AG08395 (cell line): ENCODE measurements at regions not wholly inside any gene's neighbourhood (a gene's known extent, or its start where the extent isn't known, plus 50 kb on each side); places are given as distances from the start of the nearest gene placed in this dataset.
"Not testable (repeated sequence)": the region's sequence is repeated elsewhere in the genome, so short reads cannot be mapped to it uniquely, and the experiment has no call there.

Source experiments
- DNase-seq: peaks from one replicate; pipeline ENCODE4 v3.0.0; 2012; ENCODE audit warnings: mixed read lengths, low spot score

GRCh38 chr6:134394905-134395304 lies 77.0 kb upstream of the SGK1 start:
- DNase-seq: no peak

DNA sequence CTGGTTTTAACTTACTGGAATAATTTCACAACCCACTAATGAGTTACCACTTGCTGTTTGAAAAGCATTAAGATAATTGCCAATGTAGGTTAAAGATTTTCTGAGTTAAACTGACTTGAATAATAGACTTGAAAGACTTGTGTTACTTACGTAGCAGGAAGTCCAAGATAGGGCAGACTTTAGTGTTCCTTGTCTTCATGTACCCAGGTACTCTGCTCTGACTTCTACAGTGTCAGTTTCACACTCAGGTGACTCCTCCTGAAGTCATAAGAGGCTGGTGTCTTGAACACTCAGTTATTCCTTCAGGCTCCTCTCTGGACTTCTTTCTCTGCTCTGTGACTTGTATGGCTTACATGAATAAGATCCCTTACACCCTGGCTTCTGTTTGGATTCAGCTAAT lies 76.3 kb upstream of the SGK1 start:
- no peak for DNase-seq

- no peak for DNase-seq
These were observed 73.3 kb upstream of the SGK1 start for GRCh38 chr6:134391205-134391604.

DNA sequence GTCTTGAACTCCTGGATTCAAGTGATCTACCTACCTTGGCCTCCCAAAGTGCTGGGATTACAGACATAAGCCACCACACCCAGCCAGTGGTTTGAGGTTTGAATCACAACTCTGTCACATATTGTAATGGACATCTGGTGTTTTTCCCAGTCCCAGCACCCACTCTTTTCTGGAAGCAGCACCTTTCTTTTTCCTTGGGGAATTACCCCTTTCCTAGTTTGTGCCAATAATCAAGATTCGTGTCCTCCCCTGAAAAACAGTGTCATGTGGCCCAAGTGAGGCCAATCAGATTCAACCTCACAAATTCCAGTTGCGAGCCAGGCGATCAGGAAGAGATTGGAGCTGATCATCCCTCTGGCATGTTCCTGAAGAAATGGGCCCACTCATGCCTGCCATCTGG lies 71.7 kb upstream of the SGK1 start:
- DNase-seq: no peak

DNA sequence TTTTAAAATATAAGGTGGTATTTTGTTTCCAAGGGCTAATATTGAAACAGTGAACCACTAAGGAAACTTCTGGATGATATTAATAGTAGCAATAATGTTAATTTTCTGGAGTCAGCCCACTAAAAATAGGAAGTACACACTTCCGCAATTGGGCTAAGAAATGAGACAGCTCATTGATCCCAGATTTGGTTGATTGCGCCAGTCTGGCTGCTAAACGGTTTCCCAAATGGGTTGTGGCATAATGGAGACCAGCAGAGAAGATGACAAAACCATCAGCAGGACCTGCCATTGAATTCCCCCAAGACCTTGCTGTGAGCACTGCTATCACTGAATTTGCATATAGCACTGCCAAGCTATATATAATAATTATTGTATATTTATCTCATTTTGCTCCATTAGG lies 71.2 kb upstream of the SGK1 start:
- DNase-seq: no peak

- DNase-seq: not testable (repeated sequence)
These were observed 68.6 kb upstream of the SGK1 start for GRCh38 chr6:134386482-134386881.

DNA sequence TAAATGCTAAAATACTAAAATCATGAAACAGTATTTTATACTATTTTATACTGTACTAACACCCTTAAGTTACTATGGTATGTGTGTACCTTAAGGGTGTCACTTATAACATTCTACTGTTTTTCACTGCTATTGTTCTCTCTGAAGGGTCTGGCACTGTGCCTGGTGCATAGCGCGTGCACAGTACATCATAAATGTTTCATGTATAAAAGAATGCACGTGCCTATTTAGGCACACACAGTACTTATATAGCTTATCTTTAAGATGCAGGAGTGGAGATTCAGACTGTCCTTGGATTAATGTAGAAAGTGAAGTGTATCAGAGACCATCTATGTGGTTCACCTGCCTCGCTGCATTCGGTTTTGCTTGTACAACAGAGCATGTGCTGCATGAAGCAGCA lies 64.0 kb upstream of the SGK1 start:
- DNase-seq: no peak

DNA sequence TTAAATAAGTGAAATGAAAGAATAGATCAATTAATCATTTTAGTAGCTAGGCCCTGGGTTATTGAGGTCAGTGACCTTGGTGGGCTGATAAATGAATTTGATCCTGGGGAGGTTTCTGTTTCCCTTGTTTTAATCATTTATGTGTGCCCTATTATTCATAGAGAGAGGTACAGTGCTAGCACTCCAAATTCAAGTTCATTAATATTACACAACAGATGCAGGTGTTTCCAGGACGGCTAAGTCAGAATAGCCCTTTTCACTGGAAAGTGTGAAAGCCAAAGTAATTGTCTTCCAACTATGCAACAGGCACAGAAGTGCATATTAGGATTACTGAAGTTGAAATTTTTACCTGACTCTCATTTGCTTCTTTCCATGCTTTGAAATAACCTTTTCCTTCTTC lies 61.7 kb upstream of the SGK1 start:
- no peak for DNase-seq

- no peak for DNase-seq
These were observed 61.2 kb upstream of the SGK1 start for GRCh38 chr6:134379076-134379475.

GRCh38 chr6:134378426-134378825 lies 60.5 kb upstream of the SGK1 start:
- DNase-seq: no peak

- DNase-seq: no peak
These were observed 58.9 kb upstream of the SGK1 start for GRCh38 chr6:134376785-134377184.

- DNase-seq: no peak
These were observed 57.3 kb upstream of the SGK1 start for GRCh38 chr6:134375220-134375580.

- no peak for DNase-seq
These were observed 56.7 kb upstream of the SGK1 start for GRCh38 chr6:134374491-134375219.

GRCh38 chr6:134373993-134374392 lies 56.1 kb upstream of the SGK1 start:
- no peak for DNase-seq

- DNase-seq: peak; percentile 69
These were observed 55.5 kb upstream of the SGK1 start for GRCh38 chr6:134373282-134373922.

DNA sequence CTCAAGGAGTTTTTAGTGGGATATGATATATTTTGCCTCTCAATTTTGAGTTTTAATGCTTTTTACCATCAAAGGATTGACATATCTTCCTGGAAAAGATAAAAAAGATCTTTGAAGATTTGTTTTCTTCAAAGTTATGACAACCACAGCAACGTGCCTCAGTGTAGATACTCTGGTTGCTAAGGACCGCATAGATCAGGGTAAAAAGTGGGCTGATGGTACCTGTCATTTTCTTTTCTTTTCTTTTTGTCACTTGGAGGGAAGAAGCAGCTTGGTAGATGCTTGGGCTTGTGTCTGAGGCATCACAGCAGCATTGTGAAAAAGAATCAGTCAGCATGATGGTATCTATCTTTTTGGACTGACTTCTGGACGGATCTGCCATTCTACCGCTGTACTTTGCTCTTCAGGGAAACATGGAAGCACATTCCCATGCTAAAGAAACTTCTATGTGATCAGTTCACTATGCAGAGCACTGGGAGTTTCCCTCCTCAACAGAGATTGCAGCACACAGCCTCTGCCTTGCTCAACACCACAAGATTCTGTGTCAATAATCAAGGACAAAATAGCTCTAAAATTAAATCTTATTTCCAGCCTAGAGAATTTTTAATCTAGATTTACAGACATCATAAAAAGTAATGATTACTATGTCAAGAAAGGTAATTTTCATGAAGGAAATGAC lies 54.8 kb upstream of the SGK1 start:
- DNase-seq: peak; percentile 18

DNA sequence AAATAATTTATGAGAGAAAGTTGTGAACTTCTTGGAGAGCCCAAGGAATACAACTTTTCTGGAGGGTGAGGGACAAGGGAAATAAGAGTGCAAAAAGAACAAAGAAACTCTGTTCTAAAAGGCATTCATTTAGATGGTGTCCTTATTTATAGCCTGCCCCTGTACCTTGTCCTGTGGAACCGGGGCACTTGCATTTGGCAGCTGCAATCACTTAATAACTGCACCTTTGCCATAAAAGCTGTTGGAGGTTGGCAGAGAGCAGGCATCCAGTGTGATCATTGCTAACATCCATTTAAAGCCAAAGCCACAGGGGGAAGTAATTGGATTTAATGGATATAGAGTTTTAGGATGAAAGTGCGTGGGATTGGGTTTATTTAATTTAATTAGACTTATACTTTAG lies 50.8 kb upstream of the SGK1 start:
- no peak for DNase-seq
